GM21526 (cell line): ENCODE measurements at regions not wholly inside any gene's neighbourhood (a gene's known extent, or its start where the extent isn't known, plus 50 kb on each side); places are given as distances from the start of the nearest gene placed in this dataset.
"Not testable (repeated sequence)": the region's sequence is repeated elsewhere in the genome, so short reads cannot be mapped to it uniquely, and the experiment has no call there.

Experiments used
- ATAC-seq: cut with Tn5 transposase; IDR thresholded peaks from one replicate; pipeline ENCODE4 v1.9.1; 2021; ENCODE audit warnings: moderate library complexity; ENCODE audit not compliant: unreplicated experiment, low FRiP score

DNA sequence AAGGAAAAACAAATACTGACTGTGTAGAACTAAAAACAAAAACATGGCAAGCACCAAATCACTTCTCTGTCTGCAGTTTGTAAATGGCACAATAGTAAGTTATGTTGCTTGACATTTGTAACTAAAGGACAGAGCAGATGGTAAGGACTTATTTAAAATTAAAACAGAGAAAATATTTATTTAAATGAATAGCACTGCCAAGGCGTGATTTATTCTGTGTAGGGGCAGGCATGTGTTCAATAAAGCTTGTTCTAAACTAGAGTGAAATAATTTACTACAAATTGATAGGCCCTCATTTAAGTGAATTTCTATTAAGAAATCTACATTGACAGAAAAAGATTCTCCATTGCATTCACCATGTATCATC, 231.5 kb downstream of the CYLC2 start:
- ATAC-seq, result no peak

DNA sequence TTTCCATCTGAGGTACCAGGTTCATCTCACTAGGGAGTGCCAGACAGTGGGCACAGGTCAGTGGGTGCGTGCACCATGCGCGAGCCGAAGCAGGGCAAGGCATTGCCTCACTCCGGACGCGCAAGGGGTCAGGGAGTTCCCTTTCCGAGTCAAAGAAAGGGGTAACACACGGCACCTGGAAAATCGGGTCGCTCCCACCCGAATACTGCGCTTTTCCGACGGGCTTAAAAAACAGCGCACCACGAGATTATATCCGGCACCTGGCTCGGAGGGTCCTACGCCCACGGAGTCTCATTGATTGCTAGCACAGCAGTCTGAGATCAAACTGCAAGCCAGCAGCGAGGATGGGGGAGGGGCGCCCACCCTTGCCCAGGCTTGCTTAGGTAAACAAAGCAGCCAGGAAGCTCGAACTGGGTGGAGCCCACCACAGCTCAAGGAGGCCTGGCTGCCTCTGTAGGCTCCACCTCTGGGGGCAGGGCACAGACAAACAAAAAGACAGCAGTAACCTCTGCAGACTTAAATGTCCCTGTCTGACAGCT, 242.5 kb downstream of the CYLC2 start:
- ATAC-seq, result not testable (repeated sequence)

GRCh38 chr9:103242025-103242424, 246.9 kb downstream of the CYLC2 start:
- ATAC-seq, result no peak

DNA sequence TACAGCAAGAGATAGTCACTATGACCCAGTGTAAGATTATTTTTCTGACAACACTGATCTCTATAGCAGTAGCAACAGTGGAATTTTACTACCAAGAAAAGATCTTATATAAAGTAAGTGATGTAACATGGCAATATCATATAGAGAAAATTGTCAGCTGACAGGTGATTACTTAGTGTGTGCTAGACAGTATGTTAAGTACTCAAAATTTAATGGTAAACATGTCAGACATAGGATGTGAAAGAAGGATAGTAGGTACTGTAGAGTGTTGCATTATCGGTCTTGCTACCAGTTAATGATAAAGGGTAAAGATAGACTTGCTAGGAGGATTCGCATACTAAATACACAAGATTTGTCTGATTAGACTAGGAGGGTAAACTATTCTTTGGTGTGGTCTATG, 247.4 kb downstream of the CYLC2 start:
- ATAC-seq, result no peak

GRCh38 chr9:103243553-103243952, 248.4 kb downstream of the CYLC2 start:
- no peak for ATAC-seq

DNA sequence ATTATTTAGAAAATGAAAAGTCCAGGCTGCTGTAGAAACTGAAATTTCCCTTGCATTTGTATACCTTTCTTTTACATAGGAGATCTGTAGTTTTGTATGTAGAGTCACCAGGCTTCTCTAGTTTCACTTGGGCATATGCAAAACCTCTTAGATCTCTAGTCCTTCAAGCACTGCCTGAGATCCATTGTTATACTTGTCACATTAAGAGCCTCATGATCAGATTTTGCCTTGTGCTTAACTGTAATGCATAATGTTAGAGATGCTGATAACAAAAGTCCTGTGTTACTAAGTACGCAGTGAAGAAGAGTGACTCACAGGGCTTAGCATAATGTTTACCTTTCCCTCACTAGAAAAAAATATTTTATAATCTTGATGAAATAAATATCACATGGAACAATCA, 250.2 kb downstream of the CYLC2 start:
- no peak for ATAC-seq

- ATAC-seq, result no peak
Measured at GRCh38 chr9:103261951-103262350, 266.8 kb downstream of the CYLC2 start.

GRCh38 chr9:103266064-103266463, 270.9 kb downstream of the CYLC2 start:
- ATAC-seq, result no peak

DNA sequence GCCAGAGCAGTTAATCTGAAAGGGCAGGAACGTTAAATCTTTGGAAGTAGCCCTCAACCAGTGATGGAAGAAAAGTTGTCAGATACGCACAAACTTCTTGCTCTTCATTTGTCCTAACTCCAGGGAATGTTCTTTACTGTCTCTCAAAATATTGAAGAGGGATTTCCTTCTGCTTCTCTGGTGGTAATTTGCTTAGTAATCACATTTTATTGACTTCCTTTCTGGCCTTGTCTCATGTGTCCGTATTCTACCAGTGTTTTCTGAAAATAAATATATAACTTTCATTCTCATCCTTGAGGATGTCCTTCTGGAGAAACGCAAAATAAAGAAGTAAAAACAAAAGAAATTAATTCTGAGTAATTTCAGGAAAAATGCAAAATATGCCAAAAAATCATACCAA, 282.1 kb downstream of the CYLC2 start:
- no peak for ATAC-seq

- ATAC-seq, result no peak
Measured at GRCh38 chr9:103281126-103281525, 286.0 kb downstream of the CYLC2 start.

DNA sequence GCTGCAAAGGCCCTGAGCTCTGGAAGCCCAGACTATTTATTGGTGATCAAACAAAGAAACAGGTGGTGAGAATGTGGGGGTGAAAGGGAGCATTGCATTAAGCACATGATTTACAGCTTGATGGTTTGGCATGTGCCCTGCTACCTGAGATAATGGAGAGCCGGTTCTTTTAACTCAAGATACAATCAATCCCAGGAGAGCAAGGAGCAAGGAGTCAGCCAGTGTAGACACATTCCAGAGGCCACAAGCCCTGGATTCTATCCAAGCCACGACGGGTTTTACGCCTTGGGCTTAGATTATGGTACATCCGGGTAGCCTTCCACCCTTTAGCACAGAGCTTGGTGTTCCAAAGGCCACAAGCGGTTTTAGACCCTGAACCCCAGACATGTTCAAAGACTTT, 292.2 kb downstream of the CYLC2 start:
- no peak for ATAC-seq

GRCh38 chr9:103296189-103296588, 301.1 kb downstream of the CYLC2 start:
- ATAC-seq, result no peak

- no peak for ATAC-seq
Measured at GRCh38 chr9:103301051-103301450, 305.9 kb downstream of the CYLC2 start.

DNA sequence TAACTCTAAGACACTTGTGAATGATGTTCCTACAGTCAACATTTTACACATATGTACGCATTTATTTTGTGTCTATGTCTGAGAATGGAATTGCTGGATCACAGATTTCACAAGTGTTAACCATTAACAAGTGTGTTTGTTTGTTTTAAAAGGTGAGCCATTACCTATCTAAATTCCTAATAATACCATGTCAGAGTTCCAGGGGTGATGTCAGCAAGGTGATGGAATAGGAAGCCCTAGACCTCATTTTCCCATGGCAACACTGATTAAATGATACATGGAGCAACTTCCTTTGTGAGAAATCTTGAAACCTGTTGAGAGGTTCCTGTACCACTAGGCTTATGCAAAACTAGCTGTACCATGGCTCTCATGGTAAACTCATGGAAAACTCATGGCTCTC, 309.7 kb downstream of the CYLC2 start:
- ATAC-seq, result no peak

- no peak for ATAC-seq
Measured at GRCh38 chr9:103319979-103320378, 324.8 kb downstream of the CYLC2 start.

- ATAC-seq, result no peak
Measured at GRCh38 chr9:103323699-103324098, 328.6 kb downstream of the CYLC2 start.

GRCh38 chr9:103335461-103335860, 340.3 kb downstream of the CYLC2 start:
- no peak for ATAC-seq

- ATAC-seq, result no peak
Measured at GRCh38 chr9:103355000-103355399, 359.9 kb downstream of the CYLC2 start.

DNA sequence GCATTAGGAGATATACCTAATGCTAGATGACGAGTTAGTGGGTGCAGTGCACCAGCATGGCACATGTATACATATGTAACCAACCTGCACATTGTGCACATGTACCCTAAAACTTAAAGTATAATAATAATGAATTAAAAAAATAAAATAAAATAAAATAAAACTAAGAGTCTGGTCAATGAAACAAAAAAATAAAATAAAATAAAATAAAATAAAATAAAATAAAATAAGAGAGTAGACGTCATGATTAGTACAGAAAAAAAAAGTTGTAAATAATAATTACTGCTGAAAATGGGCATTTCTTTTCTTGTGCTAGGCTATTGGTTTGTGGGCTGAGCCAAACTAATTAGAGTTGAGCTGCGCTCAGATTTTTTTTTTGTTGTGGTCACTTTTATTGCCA, 362.8 kb downstream of the CYLC2 start:
- not testable (repeated sequence) for ATAC-seq

DNA sequence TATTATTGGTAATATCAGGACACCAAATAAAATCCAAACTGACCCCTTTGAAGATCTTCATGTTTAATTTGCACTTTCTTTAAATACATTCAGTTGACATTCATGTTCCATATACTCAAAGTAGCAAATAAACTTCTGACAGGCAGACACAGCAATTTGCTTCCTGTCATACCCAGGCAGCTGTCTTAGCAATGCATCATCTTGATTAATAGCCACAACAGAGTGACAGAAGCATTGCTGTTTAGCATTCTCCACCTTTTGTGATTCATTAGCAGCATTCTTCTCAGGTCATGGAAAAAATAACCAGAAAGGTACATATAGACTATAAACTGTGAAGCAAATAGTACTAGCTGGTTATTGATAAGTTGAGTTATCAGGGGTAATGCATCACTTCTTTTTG, 366.8 kb downstream of the CYLC2 start:
- ATAC-seq, result no peak

DNA sequence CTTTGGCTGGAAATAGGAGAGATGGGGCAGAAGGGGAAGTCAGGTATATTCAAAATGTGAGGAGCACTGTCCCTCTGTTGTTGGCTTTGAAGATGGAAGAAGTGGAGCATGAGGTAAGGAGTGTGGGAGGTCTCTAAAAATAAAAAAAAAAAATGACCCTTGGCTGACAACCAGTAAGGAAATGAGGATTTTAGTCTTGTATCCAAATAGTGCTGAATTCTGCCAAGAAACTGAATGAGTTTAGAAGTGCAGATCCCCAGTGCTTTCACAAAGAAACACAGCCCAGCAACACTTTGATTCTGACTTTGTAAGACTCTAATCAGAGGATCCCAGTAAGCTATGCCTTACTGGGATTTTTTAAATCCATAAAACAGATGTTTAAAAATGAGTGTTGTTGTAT, 367.9 kb downstream of the CYLC2 start:
- no peak for ATAC-seq

DNA sequence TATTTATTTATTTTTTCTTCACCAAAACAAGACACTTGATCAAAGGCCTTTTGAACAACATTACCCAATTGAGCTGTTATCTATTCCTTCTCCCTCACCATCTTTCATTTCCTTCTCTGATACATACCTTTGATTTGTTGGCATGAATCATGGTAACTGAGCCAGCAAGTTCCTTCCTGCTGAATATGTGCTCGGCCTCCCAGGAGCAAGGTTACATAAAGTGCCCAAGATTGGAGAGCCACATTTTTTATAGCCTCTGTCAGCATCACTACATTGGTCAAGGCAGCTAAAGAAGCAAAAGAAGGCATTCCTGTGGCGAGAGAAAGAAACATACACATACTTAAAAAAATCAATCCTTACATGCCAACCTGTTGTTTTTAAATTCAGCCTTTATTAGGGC, 369.6 kb downstream of the CYLC2 start:
- ATAC-seq, result no peak

GRCh38 chr9:103371152-103371551, 376.0 kb downstream of the CYLC2 start:
- no peak for ATAC-seq
